A673 (cell line): ENCODE measurements at regions not wholly inside any gene's neighbourhood (a gene's known extent, or its start where the extent isn't known, plus 50 kb on each side); places are given as distances from the start of the nearest gene placed in this dataset.

Experiments
- BruUV-seq: library from RNA; stranded (reverse); fragments of 400-500 nt; replicated peaks from 2 replicates; lab custom pipeline; 2021; lab: Mats Ljungman, UMichigan
- CTCF ChIA-PET: fragments of 300-600 bp; sonication (Branson Sonifier 250); formaldehyde crosslinking; loops from one replicate; lab custom pipeline; 2022; ENCODE audit warnings: antibody characterized with exemption; lab: Charles Lee
- POLR2A ChIA-PET: fragments of 300-600 bp; sonication (Branson Sonifier 250); formaldehyde crosslinking; loops from one replicate; lab custom pipeline; 2022; ENCODE audit warnings: antibody characterized with exemption; ENCODE audit not compliant: low non-redundant PET; lab: Charles Lee
- DNase-seq: peaks from one replicate; pipeline ENCODE4 v3.0.0-alpha.2; 2015; ENCODE audit warnings: low spot score
- H3K27ac ChIP-seq: fragments of 200-600 bp; sonication (generic); 2 replicates; pipeline ENCODE4 v1.5.1; 2016; ENCODE audit warnings: mixed run types, low read depth, mild to moderate bottlenecking, mixed read lengths, antibody characterized with exemption, low read length; ENCODE audit not compliant: poor library complexity, severe bottlenecking
- H3K27me3 ChIP-seq: fragments of 200-600 bp; sonication (generic); replicated peaks from 2 replicates; pipeline ENCODE4 v1.6.1; 2017; ENCODE audit warnings: mixed run types, low read depth, mild to moderate bottlenecking, mixed read lengths, antibody characterized with exemption, low read length; ENCODE audit not compliant: insufficient read depth, poor library complexity
- H3K36me3 ChIP-seq: fragments of 200-600 bp; sonication (generic); 2 replicates; pipeline ENCODE4 v1.6.1; 2016; ENCODE audit warnings: mixed run types, mild to moderate bottlenecking, mixed read lengths, antibody characterized with exemption, low read length; ENCODE audit not compliant: insufficient read depth, poor library complexity, severe bottlenecking
- H3K4me1 ChIP-seq: fragments of 200-600 bp; sonication (generic); 2 replicates; pipeline ENCODE4 v1.6.1; 2017; ENCODE audit warnings: mixed run types, mild to moderate bottlenecking, mixed read lengths, antibody characterized with exemption, low read length; ENCODE audit not compliant: insufficient read depth, poor library complexity, severe bottlenecking
- H3K4me3 ChIP-seq: fragments of 200-600 bp; sonication (generic); 2 replicates; pipeline ENCODE4 v1.5.1; 2016; ENCODE audit warnings: low read depth, mixed run types, mild to moderate bottlenecking, mixed read lengths, low read length; ENCODE audit not compliant: poor library complexity, severe bottlenecking
- H3K9me3 ChIP-seq: fragments of 200-600 bp; sonication (generic); 2 replicates; pipeline ENCODE4 v1.6.1; 2016; ENCODE audit warnings: mixed run types, low read depth, mild to moderate bottlenecking, mixed read lengths, antibody characterized with exemption, low read length; ENCODE audit not compliant: poor library complexity, severe bottlenecking
- CTCF ChIP-seq: fragments of 300-800, 200-600 bp; sonication (generic); conservative IDR thresholded peaks from 2 replicates; pipeline ENCODE4 v1.5.1; 2017; ENCODE audit warnings: low read depth, mild to moderate bottlenecking, antibody characterized with exemption, low read length, moderate library complexity, mixed read lengths
- EZH2 ChIP-seq: fragments of 200-600 bp; sonication (generic); IDR thresholded peaks from 2 replicates; pipeline ENCODE4 v1.6.1; 2017; ENCODE audit warnings: borderline replicate concordance, low read depth, mild to moderate bottlenecking, mixed read lengths, antibody characterized with exemption, low read length; ENCODE audit not compliant: poor library complexity, severe bottlenecking
- intact Hi-C: fragments of 100-400 bp; cut with micrococcal nuclease; formaldehyde crosslinking; loops from one replicate; pipeline ENCODE4 v1.10.0; 2022; ENCODE audit not compliant: unreplicated experiment

GRCh38 chr2:184272056-184272455, 326.3 kb upstream of the ZNF804A start:
- TF ChIP-seq CTCF = no peak
- TF ChIP-seq EZH2 = no peak
- no TSS peak for BruUV-seq
- Histone ChIP-seq H3K27ac (no peak overlapping the region), H3K9me3 (no peaks in the 10 kb centered on the region), H3K4me1 (no peaks in the 10 kb centered on the region), H3K4me3 (no peak overlapping the region), H3K27me3 (no peaks in the 10 kb centered on the region), H3K36me3 (no peaks in the 10 kb centered on the region)
- no peak for DNase-seq
- ChIA-PET POLR2A (no interaction called here), CTCF (no interaction called here)
- intact Hi-C loops = no loop called here

- Histone ChIP-seq H3K4me3 (no peak overlapping the region), H3K9me3 (no peaks in the 10 kb centered on the region), H3K4me1 (no peaks in the 10 kb centered on the region), H3K27ac (no peak overlapping the region), H3K36me3 (no peaks in the 10 kb centered on the region), H3K27me3 (no peaks in the 10 kb centered on the region)
- no peak for DNase-seq
- ChIA-PET CTCF (no interaction called here), POLR2A (no interaction called here)
- TF ChIP-seq EZH2 = no peak
- TF ChIP-seq CTCF = no peak
- intact Hi-C loops = no loop called here
- BruUV-seq = no TSS peak
Observed at GRCh38 chr2:184294831-184295230, 303.5 kb upstream of the ZNF804A start.

- POLR2A ChIA-PET = no interaction called here
- TF ChIP-seq EZH2 (no peak), CTCF (no peak)
- Histone ChIP-seq H3K36me3 (no peaks in the 10 kb centered on the region), H3K9me3 (no peaks in the 10 kb centered on the region), H3K4me1 (no peaks in the 10 kb centered on the region), H3K4me3 (no peak overlapping the region), H3K27me3 (no peaks in the 10 kb centered on the region), H3K27ac (no peak overlapping the region)
- intact Hi-C loops = no loop called here
- CTCF ChIA-PET = no interaction called here
- DNase-seq = no peak
- BruUV-seq = no TSS peak
Observed at GRCh38 chr2:184297085-184297484, 301.2 kb upstream of the ZNF804A start.

GRCh38 chr2:184302506-184302905, 295.8 kb upstream of the ZNF804A start:
- TF ChIP-seq CTCF (no peak), EZH2 (no peak)
- Histone ChIP-seq H3K27me3 (no peaks in the 10 kb centered on the region), H3K27ac (no peak overlapping the region), H3K9me3 (no peaks in the 10 kb centered on the region), H3K4me1 (no peaks in the 10 kb centered on the region), H3K4me3 (no peak overlapping the region), H3K36me3 (no peaks in the 10 kb centered on the region)
- intact Hi-C loops = no loop called here
- POLR2A ChIA-PET = no interaction called here
- CTCF ChIA-PET = no interaction called here
- no peak for DNase-seq
- BruUV-seq = no TSS peak
